Gastrocnemius medialis (tissue), 4 donors: ENCODE measurements at regions not wholly inside any gene's neighbourhood (a gene's known extent, or its start where the extent isn't known, plus 50 kb on each side); places are given as distances from the start of the nearest gene placed in this dataset.

Experiments
- ATAC-seq, 2 donors: fragments of 150-250 bp; one replicate each; pipeline ENCODE4 v1.9.1; 2016
- DNase-seq, 2 donors: peaks; one replicate each; pipeline ENCODE4 v3.0.0-alpha.2; 2019
- H3K27ac ChIP-seq, 4 donors: fragments of 200-600 bp; sonication (generic); 1 replicate in 1 of 4; 2 replicates in 3 of 4; pipeline ENCODE4 v1.5.1; 2016 to 2018; ENCODE audit warnings: mild to moderate bottlenecking in 2 of 4, moderate library complexity in 1 of 4
- H3K27me3 ChIP-seq, 3 donors: fragments of 200-600 bp; sonication (generic) in 2 of 3; 1 replicate in 1 of 3; 2 replicates in 2 of 3; pipeline versions ENCODE4 v1.5.1 to v1.6.0; 2016 to 2019; ENCODE audit warnings: mild to moderate bottlenecking in 1 of 3, moderate library complexity in 1 of 3
- H3K36me3 ChIP-seq, 2 donors: fragments of 200-600 bp; sonication (generic) in 1 of 2; one replicate each; pipeline ENCODE4 v1.5.1; 2017 to 2018
- H3K4me1 ChIP-seq, 2 donors: fragments of 200-600 bp; sonication (generic) in 1 of 2; one replicate each; pipeline ENCODE4 v1.5.1; 2016 to 2017; ENCODE audit warnings: mild to moderate bottlenecking in 2 of 2
- H3K4me3 ChIP-seq, 4 donors: fragments of 200-600 bp; sonication (generic) in 3 of 4; 1 replicate in 1 of 4; 2 replicates in 3 of 4; pipeline ENCODE4 v1.5.1; 2016 to 2019; ENCODE audit warnings: mild to moderate bottlenecking in 2 of 4
- H3K9me3 ChIP-seq, 3 donors: fragments of 200-600 bp; sonication (generic) in 2 of 3; 1 replicate in 1 of 3; 2 replicates in 2 of 3; pipeline ENCODE4 v1.5.1; 2016 to 2019
- POLR2A ChIP-seq, 2 donors: fragments of 450-650 bp; IDR thresholded peaks; one replicate each; pipeline ENCODE4 v1.6.1; 2017; ENCODE audit warnings: antibody characterized with exemption in 2 of 2, mild to moderate bottlenecking in 2 of 2, moderate library complexity in 2 of 2
- in situ Hi-C, 4 donors: fragments of 200-750 bp; cut with MboI; loops; one replicate each; pipeline versions ENCODE4 v1.15.0 to v1.8.0; 2017; ENCODE audit warnings: low sequenced_read_pairs in 4 of 4
- intact Hi-C: fragments of 100-400 bp; cut with DNase I; formaldehyde crosslinking; loops from one replicate; pipeline ENCODE4 v1.15.1; 2023; ENCODE audit warnings: low total_unique reads
- TF ChIP-seq, protein P1 (sequence below), 5 experiments: fragments of 450-650 bp in 3 of 5; fragments of 200-600 bp in 2 of 5; sonication (generic) in 2 of 5; IDR thresholded peaks in 4 of 5; conservative IDR thresholded peaks in 1 of 5; 1 replicate in 4 of 5; 2 replicates in 1 of 5; pipeline ENCODE4 v1.5.1; 2016 to 2019; ENCODE audit warnings: antibody characterized with exemption in 5 of 5, mild to moderate bottlenecking in 3 of 5, moderate library complexity in 3 of 5

GRCh38 chr4:115906428-115906827, 793.0 kb upstream of the NDST4 start:
- Histone ChIP-seq H3K27me3 (no peaks in the 10 kb centered on the region), H3K9me3 (no peaks in the 10 kb centered on the region), H3K27ac (no peak overlapping the region), H3K4me3 (no peak overlapping the region), H3K4me1 (no peaks in the 10 kb centered on the region), H3K36me3 (no peaks in the 10 kb centered on the region)
- DNase-seq (no peak), ATAC-seq (no peak)
- in situ Hi-C loops, result no loop called here
- TF ChIP-seq, protein P1, sequence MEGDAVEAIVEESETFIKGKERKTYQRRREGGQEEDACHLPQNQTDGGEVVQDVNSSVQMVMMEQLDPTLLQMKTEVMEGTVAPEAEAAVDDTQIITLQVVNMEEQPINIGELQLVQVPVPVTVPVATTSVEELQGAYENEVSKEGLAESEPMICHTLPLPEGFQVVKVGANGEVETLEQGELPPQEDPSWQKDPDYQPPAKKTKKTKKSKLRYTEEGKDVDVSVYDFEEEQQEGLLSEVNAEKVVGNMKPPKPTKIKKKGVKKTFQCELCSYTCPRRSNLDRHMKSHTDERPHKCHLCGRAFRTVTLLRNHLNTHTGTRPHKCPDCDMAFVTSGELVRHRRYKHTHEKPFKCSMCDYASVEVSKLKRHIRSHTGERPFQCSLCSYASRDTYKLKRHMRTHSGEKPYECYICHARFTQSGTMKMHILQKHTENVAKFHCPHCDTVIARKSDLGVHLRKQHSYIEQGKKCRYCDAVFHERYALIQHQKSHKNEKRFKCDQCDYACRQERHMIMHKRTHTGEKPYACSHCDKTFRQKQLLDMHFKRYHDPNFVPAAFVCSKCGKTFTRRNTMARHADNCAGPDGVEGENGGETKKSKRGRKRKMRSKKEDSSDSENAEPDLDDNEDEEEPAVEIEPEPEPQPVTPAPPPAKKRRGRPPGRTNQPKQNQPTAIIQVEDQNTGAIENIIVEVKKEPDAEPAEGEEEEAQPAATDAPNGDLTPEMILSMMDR (IDR thresholded peaks at IDR 0.05 in 4 of 5, conservative IDR thresholded peaks at IDR 0.05 in 1 of 5), result no peak
- no peak for TF ChIP-seq POLR2A (IDR thresholded peaks at IDR 0.05)
- intact Hi-C loops, result no loop called here

DNA sequence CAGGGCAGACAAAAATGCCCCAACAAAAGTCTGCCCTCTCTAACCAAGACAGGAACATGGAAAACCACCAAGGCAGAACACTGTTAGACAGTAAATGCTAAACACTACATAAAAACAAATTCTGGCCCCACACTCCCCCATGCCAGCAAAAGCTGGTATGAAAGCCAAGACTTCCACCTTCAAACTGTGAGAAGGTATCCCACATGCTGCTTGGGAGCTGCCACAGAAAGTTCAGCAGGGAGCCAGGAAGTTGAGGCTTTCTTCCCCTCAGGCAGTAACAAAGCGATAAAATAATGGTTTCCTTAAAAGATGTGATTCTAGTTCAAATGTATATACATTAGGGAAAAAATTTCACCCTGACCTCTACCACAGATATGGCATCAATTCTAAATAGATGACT, 770.4 kb upstream of the NDST4 start:
- Histone ChIP-seq H3K9me3 (no peaks in the 10 kb centered on the region), H3K27me3 (no peaks in the 10 kb centered on the region), H3K36me3 (no peaks in the 10 kb centered on the region), H3K27ac (no peak overlapping the region), H3K4me1 (no peaks in the 10 kb centered on the region), H3K4me3 (no peak overlapping the region)
- in situ Hi-C loops, result no loop called here
- DNase-seq (no peak), ATAC-seq (no peak)
- no peak for TF ChIP-seq POLR2A (IDR thresholded peaks at IDR 0.05)
- TF ChIP-seq, protein P1 (IDR thresholded peaks at IDR 0.05 in 4 of 5, conservative IDR thresholded peaks at IDR 0.05 in 1 of 5), result no peak
- intact Hi-C loops, result no loop called here

DNA sequence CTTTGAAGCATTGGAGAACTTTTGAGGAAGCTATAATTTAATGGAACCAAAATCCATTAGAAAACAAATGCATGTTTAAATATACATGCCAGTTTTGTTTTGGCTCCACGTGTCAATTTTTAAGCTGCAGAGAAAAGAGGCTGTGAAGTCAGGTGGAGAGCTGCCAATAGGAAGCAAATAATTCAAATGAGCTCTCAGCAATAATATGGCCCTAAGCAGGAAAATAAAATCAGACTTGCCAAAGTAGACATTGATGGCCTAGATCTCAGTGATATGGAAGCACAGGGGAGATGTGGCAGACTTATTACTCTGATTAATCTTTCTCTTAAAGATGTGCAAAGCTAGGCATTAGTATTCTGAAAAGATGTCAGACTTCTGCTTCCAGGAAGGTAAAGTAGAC, 769.8 kb upstream of the NDST4 start:
- Histone ChIP-seq H3K27ac (no peak overlapping the region), H3K36me3 (no peaks in the 10 kb centered on the region), H3K27me3 (no peaks in the 10 kb centered on the region), H3K9me3 (no peaks in the 10 kb centered on the region), H3K4me3 (no peak overlapping the region), H3K4me1 (no peaks in the 10 kb centered on the region)
- ATAC-seq (no peak), DNase-seq (no peak)
- TF ChIP-seq, protein P1 (IDR thresholded peaks at IDR 0.05 in 4 of 5, conservative IDR thresholded peaks at IDR 0.05 in 1 of 5), result no peak
- no peak for TF ChIP-seq POLR2A (IDR thresholded peaks at IDR 0.05)
- intact Hi-C loops (no loop called here), in situ Hi-C loops (no loop called here)

- Histone ChIP-seq H3K9me3 (no peaks in the 10 kb centered on the region), H3K27me3 (no peaks in the 10 kb centered on the region), H3K27ac (no peak overlapping the region), H3K4me3 (no peak overlapping the region), H3K36me3 (no peaks in the 10 kb centered on the region), H3K4me1 (no peaks in the 10 kb centered on the region)
- no peak for ATAC-seq
- intact Hi-C loops (no loop called here), in situ Hi-C loops (no loop called here)
- TF ChIP-seq, protein P1 (IDR thresholded peaks at IDR 0.05 in 4 of 5, conservative IDR thresholded peaks at IDR 0.05 in 1 of 5), result no peak
- no peak for TF ChIP-seq POLR2A (IDR thresholded peaks at IDR 0.05)
- DNase-seq, result no peak
These were observed 759.6 kb upstream of the NDST4 start for GRCh38 chr4:115873048-115873447.

DNA sequence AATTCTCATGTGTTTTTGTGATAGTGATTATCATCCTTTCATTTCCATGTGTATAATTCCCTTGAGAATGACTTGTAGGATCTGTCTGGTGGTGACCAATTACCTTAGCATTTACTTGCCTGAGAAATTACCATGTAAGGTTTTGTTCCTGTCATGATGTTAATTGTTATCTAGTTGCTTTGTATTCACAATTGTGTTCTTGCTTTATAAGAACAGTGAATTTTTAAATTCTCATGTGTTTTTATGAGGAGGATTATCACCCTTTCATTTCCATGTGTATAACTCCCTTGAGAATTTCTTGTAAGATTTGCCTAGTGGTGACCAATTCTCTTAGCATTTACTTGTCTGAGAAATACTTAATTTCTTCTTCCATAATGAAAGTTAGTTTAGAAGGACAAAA, 758.2 kb upstream of the NDST4 start:
- Histone ChIP-seq H3K9me3 (no peaks in the 10 kb centered on the region), H3K4me1 (no peaks in the 10 kb centered on the region), H3K27me3 (no peaks in the 10 kb centered on the region), H3K36me3 (no peaks in the 10 kb centered on the region), H3K27ac (no peak overlapping the region), H3K4me3 (no peak overlapping the region)
- in situ Hi-C loops, result no loop called here
- no peak for ATAC-seq
- intact Hi-C loops, result no loop called here
- TF ChIP-seq POLR2A (IDR thresholded peaks at IDR 0.05), result no peak
- TF ChIP-seq, protein P1 (IDR thresholded peaks at IDR 0.05 in 4 of 5, conservative IDR thresholded peaks at IDR 0.05 in 1 of 5), result no peak
- DNase-seq, result no peak
